GM23248 (cell line): ENCODE measurements at regions not wholly inside any gene's neighbourhood (a gene's known extent, or its start where the extent isn't known, plus 50 kb on each side); places are given as distances from the start of the nearest gene placed in this dataset.

Experiments
- EZH2 ChIP-seq: fragments of 200-600 bp; sonication (generic); IDR thresholded peaks from 2 replicates; pipeline ENCODE4 v1.6.1; 2018; ENCODE audit warnings: antibody characterized with exemption, mild to moderate bottlenecking; ENCODE audit not compliant: insufficient read depth, poor library complexity, severe bottlenecking
- EZH2phosphoT487 ChIP-seq: fragments of 200-600 bp; sonication (generic); IDR thresholded peaks from 2 replicates; pipeline ENCODE4 v1.6.1; 2018; ENCODE audit warnings: antibody characterized with exemption, moderate library complexity, mild to moderate bottlenecking, low read depth; ENCODE audit not compliant: insufficient read depth

- TF ChIP-seq EZH2phosphoT487 = no peak
- TF ChIP-seq EZH2 = no peak
Measured at GRCh38 chr3:96202181-96202580, 612.2 kb upstream of the EPHA6 start.
